Ishikawa (cell line): ENCODE measurements at regions not wholly inside any gene's neighbourhood (a gene's known extent, or its start where the extent isn't known, plus 50 kb on each side); places are given as distances from the start of the nearest gene placed in this dataset.

Source experiments
- CEBPB ChIP-seq: IDR thresholded peaks from 2 replicates; pipeline ENCODE4 v1.6.1; 2012
- CREB1 ChIP-seq: IDR thresholded peaks from 2 replicates; pipeline ENCODE4 v1.6.1; 2012; ENCODE audit warnings: low read depth
- EGR1 ChIP-seq: IDR thresholded peaks from 2 replicates; pipeline ENCODE4 v1.6.1; 2012
- EP300 ChIP-seq: IDR thresholded peaks from 2 replicates; pipeline ENCODE4 v1.6.1; 2012; ENCODE audit warnings: borderline replicate concordance
- FOXM1 ChIP-seq: IDR thresholded peaks from 2 replicates; pipeline ENCODE4 v1.6.1; 2012; ENCODE audit warnings: low read depth, borderline replicate concordance
- MAX ChIP-seq: IDR thresholded peaks from 2 replicates; pipeline ENCODE4 v1.6.1; 2012
- NFIC ChIP-seq: IDR thresholded peaks from 2 replicates; pipeline ENCODE4 v1.6.1; 2012
- RAD21 ChIP-seq: IDR thresholded peaks from 2 replicates; pipeline ENCODE4 v1.6.1; 2012; ENCODE audit warnings: low read depth
- REST ChIP-seq: IDR thresholded peaks from 2 replicates; pipeline ENCODE4 v1.6.1; 2012; ENCODE audit warnings: low read depth, mild to moderate bottlenecking
- TAF1 ChIP-seq: IDR thresholded peaks from 2 replicates; pipeline ENCODE4 v1.6.1; 2012; ENCODE audit warnings: low read depth, mild to moderate bottlenecking
- TCF12 ChIP-seq: IDR thresholded peaks from 2 replicates; pipeline ENCODE4 v1.6.1; 2012; ENCODE audit warnings: low read depth
- TEAD4 ChIP-seq: IDR thresholded peaks from 2 replicates; pipeline ENCODE4 v1.6.1; 2012
- USF1 ChIP-seq: IDR thresholded peaks from 2 replicates; pipeline ENCODE4 v1.6.1; 2012
- YY1 ChIP-seq: IDR thresholded peaks from 2 replicates; pipeline ENCODE4 v1.6.1; 2012; ENCODE audit warnings: low read depth
- ZBTB7A ChIP-seq: IDR thresholded peaks from 2 replicates; pipeline ENCODE4 v1.6.1; 2012; ENCODE audit warnings: low read depth

GRCh38 chr13:90534617-90535370, 812.7 kb upstream of the MIR17HG start:
- no peak for TF ChIP-seq ZBTB7A
- TF ChIP-seq YY1: no peak
- no peak for TF ChIP-seq TCF12
- no peak for TF ChIP-seq CREB1
- TF ChIP-seq EGR1: no peak
- TF ChIP-seq USF1: no peak
- no peak for TF ChIP-seq REST
- no peak for TF ChIP-seq MAX
- no peak for TF ChIP-seq FOXM1

- TF ChIP-seq FOXM1: no peak
- TF ChIP-seq EGR1: no peak
- no peak for TF ChIP-seq NFIC
- no peak for TF ChIP-seq USF1
- TF ChIP-seq CREB1: no peak
- no peak for TF ChIP-seq EP300
- no peak for TF ChIP-seq YY1
- TF ChIP-seq CEBPB: no peak
- TF ChIP-seq ZBTB7A: no peak
These were observed 812.1 kb upstream of the MIR17HG start for GRCh38 chr13:90535421-90535820.

- TF ChIP-seq MAX (no peak), TCF12 (no peak), TEAD4 (no peak), FOXM1 (no peak), EP300 (no peak), USF1 (no peak), RAD21 (no peak), CEBPB (no peak)
These were observed 809.4 kb upstream of the MIR17HG start for GRCh38 chr13:90538063-90538462.

- no peak for TF ChIP-seq RAD21
- no peak for TF ChIP-seq FOXM1
- no peak for TF ChIP-seq TEAD4
- TF ChIP-seq EP300: no peak
- TF ChIP-seq CREB1: no peak
- TF ChIP-seq YY1: no peak
- TF ChIP-seq EGR1: no peak
- no peak for TF ChIP-seq REST
- TF ChIP-seq TAF1: no peak
- no peak for TF ChIP-seq MAX
- TF ChIP-seq ZBTB7A: no peak
- TF ChIP-seq USF1: no peak
These were observed 806.1 kb upstream of the MIR17HG start for GRCh38 chr13:90541346-90541745.

GRCh38 chr13:90542959-90543505, 804.5 kb upstream of the MIR17HG start:
- TF ChIP-seq CREB1 (no peak), EGR1 (no peak), FOXM1 (no peak), USF1 (no peak), REST (no peak), ZBTB7A (no peak), TEAD4 (no peak), TAF1 (no peak), RAD21 (no peak), CEBPB (no peak), NFIC (no peak), EP300 (no peak), YY1 (no peak), MAX (no peak), TCF12 (no peak)
